ENCODE measurements at regions not wholly inside any gene's neighbourhood (a gene's known extent, or its start where the extent isn't known, plus 50 kb on each side); places are given as distances from the start of the nearest gene placed in this dataset.
A peak's percentile ranks its signal among the peaks of the same experiment; 100 is the strongest.
"Not testable (repeated sequence)": the region's sequence is repeated elsewhere in the genome, so short reads cannot be mapped to it uniquely, and the experiment has no call there.

GRCh38 chr18:29715960-29716359, 1326.6 kb downstream of the DSC3 start:
- H2BK120ac ChIP-seq (ENCODE audit: insufficient read depth, low read length, poor library complexity), result not testable (repeated sequence)

GRCh38 chr18:29712785-29713184, 1329.8 kb downstream of the DSC3 start:
- H3K14ac ChIP-seq (ENCODE audit: low read length), result no peak overlapping the region
- H3K4ac ChIP-seq (ENCODE audit: low read depth, low read length), result no peak overlapping the region
- peaks cover 5 to 7% of the 10 kb centered on the region in 2 experiments for H3K4me1 ChIP-seq (ENCODE audit: control insufficient read depth in 1 of 2, insufficient read depth in 2 of 2, low read length in 2 of 2)
- H3K4me3 ChIP-seq (ENCODE audit: low read depth, low read length), result no peak overlapping the region
- peaks cover 2% of the 10 kb centered on the region for H3K9me3 ChIP-seq (ENCODE audit: insufficient read depth, low read depth, low read length)
- H3K4me2 ChIP-seq (ENCODE audit: low read length), result peak overlapping the region; percentile 45
- no peak overlapping the region for H3K23ac ChIP-seq (ENCODE audit: low read length)
- DNase-seq, result no peak
- H3K18ac ChIP-seq (ENCODE audit: low read length), result no peak overlapping the region
- no peak overlapping the region for H2BK5ac ChIP-seq (ENCODE audit: low read depth, low read length, poor library complexity)
- H2AFZ ChIP-seq (ENCODE audit: insufficient read depth, low read length, poor library complexity), result no peak overlapping the region
- H4K12ac ChIP-seq (ENCODE audit: low read depth, low read length), result no peak overlapping the region
- H3K27ac ChIP-seq (ENCODE audit: low read depth, low read length), result peak overlapping the region; percentile 79
- H3K79me2 ChIP-seq (ENCODE audit: control insufficient read depth, insufficient read depth, low read length, poor library complexity), result no peaks in the 10 kb centered on the region
- no peak overlapping the region for H4K8ac ChIP-seq (ENCODE audit: low read depth, low read length)
- H2BK12ac ChIP-seq (ENCODE audit: low read length), result no peak overlapping the region
- no peak overlapping the region for H4K91ac ChIP-seq (ENCODE audit: low read depth, low read length)
- peaks cover 3% of the 10 kb centered on the region for H3K79me1 ChIP-seq (ENCODE audit: low read length)
- H3K36me3 ChIP-seq (ENCODE audit: control insufficient read depth in 1 of 2, insufficient read depth in 2 of 2, low read length in 2 of 2), result no peaks in the 10 kb centered on the region
- H3K27me3 ChIP-seq (ENCODE audit: insufficient read depth, low read length), result no peaks in the 10 kb centered on the region
- H2BK120ac ChIP-seq (ENCODE audit: insufficient read depth, low read length, poor library complexity), result no peak overlapping the region
- H2AK5ac ChIP-seq (ENCODE audit: low read length), result no peak overlapping the region
- WGBS (ENCODE audit: extremely low coverage, insufficient coverage, insufficient read length), result no CpG with 5 or more reads among the region's 5 CpGs
- H3K9ac ChIP-seq (ENCODE audit: low read length), result no peak overlapping the region

More at GRCh38 chr18:29715960-29716359, 1326.6 kb downstream of the DSC3 start:
- H2AFZ ChIP-seq (ENCODE audit: insufficient read depth, low read length, poor library complexity); H3K36me3 ChIP-seq (ENCODE audit: control insufficient read depth in 1 of 2, insufficient read depth in 2 of 2, low read length in 2 of 2); H3K27me3 ChIP-seq (ENCODE audit: insufficient read depth, low read length); H3K4me2 ChIP-seq (ENCODE audit: low read length); H3K79me2 ChIP-seq (ENCODE audit: control insufficient read depth, insufficient read depth, low read length, poor library complexity); H3K14ac ChIP-seq (ENCODE audit: low read length); H3K9ac ChIP-seq (ENCODE audit: low read length); H2BK12ac ChIP-seq (ENCODE audit: low read length); H4K91ac ChIP-seq (ENCODE audit: low read depth, low read length); H2BK5ac ChIP-seq (ENCODE audit: low read depth, low read length, poor library complexity); H3K4ac ChIP-seq (ENCODE audit: low read depth, low read length); H3K27ac ChIP-seq (ENCODE audit: low read depth, low read length); H3K18ac ChIP-seq (ENCODE audit: low read length); H3K4me3 ChIP-seq (ENCODE audit: low read depth, low read length); H3K23ac ChIP-seq (ENCODE audit: low read length); H3K9me3 ChIP-seq (ENCODE audit: insufficient read depth, low read depth, low read length); H4K12ac ChIP-seq (ENCODE audit: low read depth, low read length); H2AK5ac ChIP-seq (ENCODE audit: low read length); H4K8ac ChIP-seq (ENCODE audit: low read depth, low read length); H3K79me1 ChIP-seq (ENCODE audit: low read length); DNase-seq; H3K4me1 ChIP-seq (ENCODE audit: control insufficient read depth in 1 of 2, insufficient read depth in 2 of 2, low read length in 2 of 2): not testable (repeated sequence)
- WGBS (ENCODE audit: extremely low coverage, insufficient coverage, insufficient read length), result no CpG with 5 or more reads among the region's 8 CpGs

DNA sequence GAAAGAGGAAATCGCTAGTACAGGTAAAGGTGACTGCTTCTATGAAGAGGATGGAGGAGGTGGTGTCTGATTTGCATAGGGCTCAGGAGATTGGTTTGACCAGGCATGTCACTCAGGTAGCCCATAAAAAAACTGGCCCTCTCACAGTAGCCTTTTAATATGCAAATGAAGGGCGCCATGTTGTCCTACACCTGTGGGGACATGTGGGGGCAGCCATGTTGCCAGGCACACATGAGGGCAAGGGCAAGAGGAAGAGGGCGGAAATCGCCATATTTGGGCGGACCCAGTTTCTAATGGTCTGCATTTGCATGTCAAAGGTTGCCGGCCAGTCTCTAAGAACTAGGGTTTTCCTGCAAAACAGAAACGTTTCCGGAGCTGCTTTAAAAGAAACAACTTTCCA, 1330.6 kb downstream of the DSC3 start:
- no CpG with 5 or more reads among the region's 8 CpGs for WGBS (ENCODE audit: extremely low coverage, insufficient coverage, insufficient read length)
- H3K79me1 ChIP-seq (ENCODE audit: low read length), result peaks cover 3% of the 10 kb centered on the region
- peaks cover 5 to 7% of the 10 kb centered on the region in 2 experiments for H3K4me1 ChIP-seq (ENCODE audit: control insufficient read depth in 1 of 2, insufficient read depth in 2 of 2, low read length in 2 of 2)
- no peak for DNase-seq
- peak overlapping the region; percentile 49 for H2BK12ac ChIP-seq (ENCODE audit: low read length)
- H3K14ac ChIP-seq (ENCODE audit: low read length), result no peak overlapping the region
- H3K4me3 ChIP-seq (ENCODE audit: low read depth, low read length), result no peak overlapping the region
- H2BK5ac ChIP-seq (ENCODE audit: low read depth, low read length, poor library complexity), result no peak overlapping the region
- H3K18ac ChIP-seq (ENCODE audit: low read length), result peak overlapping the region; percentile 53
- no peaks in the 10 kb centered on the region for H3K36me3 ChIP-seq (ENCODE audit: control insufficient read depth in 1 of 2, insufficient read depth in 2 of 2, low read length in 2 of 2)
- H2AK5ac ChIP-seq (ENCODE audit: low read length), result peak overlapping the region; percentile 46
- no peak overlapping the region for H2AFZ ChIP-seq (ENCODE audit: insufficient read depth, low read length, poor library complexity)
- no peak overlapping the region for H2BK120ac ChIP-seq (ENCODE audit: insufficient read depth, low read length, poor library complexity)
- H3K4ac ChIP-seq (ENCODE audit: low read depth, low read length), result no peak overlapping the region
- H3K27me3 ChIP-seq (ENCODE audit: insufficient read depth, low read length), result no peaks in the 10 kb centered on the region
- H4K12ac ChIP-seq (ENCODE audit: low read depth, low read length), result no peak overlapping the region
- H3K79me2 ChIP-seq (ENCODE audit: control insufficient read depth, insufficient read depth, low read length, poor library complexity), result no peaks in the 10 kb centered on the region
- no peak overlapping the region for H4K91ac ChIP-seq (ENCODE audit: low read depth, low read length)
- no peak overlapping the region for H3K27ac ChIP-seq (ENCODE audit: low read depth, low read length)
- no peak overlapping the region for H3K9ac ChIP-seq (ENCODE audit: low read length)
- peak overlapping the region; percentile 38 for H4K8ac ChIP-seq (ENCODE audit: low read depth, low read length)
- H3K23ac ChIP-seq (ENCODE audit: low read length), result no peak overlapping the region
- peaks cover 2% of the 10 kb centered on the region for H3K9me3 ChIP-seq (ENCODE audit: insufficient read depth, low read depth, low read length)
- H3K4me2 ChIP-seq (ENCODE audit: low read length), result no peak overlapping the region

DNA sequence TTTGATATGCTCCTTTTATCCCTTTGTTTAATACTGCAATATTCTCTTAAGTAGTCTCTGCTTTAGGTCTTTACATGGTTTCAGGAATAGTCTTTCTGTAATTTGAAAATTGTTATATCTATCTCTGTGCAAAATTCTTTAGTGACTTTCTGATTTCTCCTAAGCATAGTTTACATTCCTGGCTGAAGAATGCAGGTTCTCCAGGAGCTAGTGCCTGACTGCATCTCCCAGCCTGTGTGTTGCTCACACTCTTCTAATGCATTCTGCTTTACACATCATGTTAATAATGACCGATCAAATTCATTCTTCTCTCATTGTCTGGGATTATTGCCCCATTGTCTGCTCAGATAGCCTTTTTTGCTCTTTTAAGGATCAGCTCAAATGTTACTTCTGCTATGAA, 1349.2 kb downstream of the DSC3 start:
- Histone ChIP-seq H3K23ac (ENCODE audit: low read length) (no peak overlapping the region), H3K9me3 (ENCODE audit: insufficient read depth, low read depth, low read length) (no peaks in the 10 kb centered on the region), H3K79me2 (ENCODE audit: control insufficient read depth, insufficient read depth, low read length, poor library complexity) (no peaks in the 10 kb centered on the region), H3K14ac (ENCODE audit: low read length) (no peak overlapping the region), H2BK12ac (ENCODE audit: low read length) (no peak overlapping the region), H4K91ac (ENCODE audit: low read depth, low read length) (no peak overlapping the region), H3K27me3 (ENCODE audit: insufficient read depth, low read length) (no peaks in the 10 kb centered on the region), H2AFZ (ENCODE audit: insufficient read depth, low read length, poor library complexity) (no peak overlapping the region), H3K9ac (ENCODE audit: low read length) (no peak overlapping the region), H2BK5ac (ENCODE audit: low read depth, low read length, poor library complexity) (no peak overlapping the region), H2BK120ac (ENCODE audit: insufficient read depth, low read length, poor library complexity) (no peak overlapping the region), H3K36me3 (ENCODE audit: control insufficient read depth in 1 of 2, insufficient read depth in 2 of 2, low read length in 2 of 2) (peaks cover 0 to 1% of the 10 kb centered on the region in 2 experiments), H3K4me1 (ENCODE audit: control insufficient read depth in 1 of 2, insufficient read depth in 2 of 2, low read length in 2 of 2) (no peaks in the 10 kb centered on the region), H3K18ac (ENCODE audit: low read length) (no peak overlapping the region), H4K8ac (ENCODE audit: low read depth, low read length) (no peak overlapping the region), H2AK5ac (ENCODE audit: low read length) (no peak overlapping the region), H3K79me1 (ENCODE audit: low read length) (no peaks in the 10 kb centered on the region), H3K27ac (ENCODE audit: low read depth, low read length) (no peak overlapping the region), H3K4me3 (ENCODE audit: low read depth, low read length) (no peak overlapping the region), H4K12ac (ENCODE audit: low read depth, low read length) (no peak overlapping the region), H3K4ac (ENCODE audit: low read depth, low read length) (no peak overlapping the region), H3K4me2 (ENCODE audit: low read length) (no peak overlapping the region)
- WGBS (ENCODE audit: extremely low coverage, insufficient coverage, insufficient read length), result no CpG with 5 or more reads among the region's 1 CpG
- peak in 1 of 2 donors; percentile 55 for DNase-seq
